ENCODE measurements at regions not wholly inside any gene's neighbourhood (a gene's known extent, or its start where the extent isn't known, plus 50 kb on each side); places are given as distances from the start of the nearest gene placed in this dataset.

GRCh38 chr4:189299706-189300105, 641.0 kb upstream of the FRG1 start:
- no peak for FAIRE-seq
- no peak for DNase-seq (ENCODE audit: insufficient read length)
- TF ChIP-seq POLR2AphosphoS5 (IDR thresholded peaks at IDR 0.05; ENCODE audit: low read depth, low read length) = no peak
- no peak for TF ChIP-seq POLR2A (IDR thresholded peaks at IDR 0.05; ENCODE audit: low read depth, low read length)
- no peak for TF ChIP-seq TAF1 (IDR thresholded peaks at IDR 0.05; ENCODE audit: borderline replicate concordance, low read depth, low read length)

GRCh38 chr4:189301692-189302091, 639.0 kb upstream of the FRG1 start:
- no peak for FAIRE-seq
- TF ChIP-seq POLR2A (IDR thresholded peaks at IDR 0.05; ENCODE audit: low read depth, low read length) (no peak), TAF1 (IDR thresholded peaks at IDR 0.05; ENCODE audit: borderline replicate concordance, low read depth, low read length) (no peak), POLR2AphosphoS5 (IDR thresholded peaks at IDR 0.05; ENCODE audit: low read depth, low read length) (no peak)

GRCh38 chr4:189302719-189303118, 638.0 kb upstream of the FRG1 start:
- TF ChIP-seq TAF1 (IDR thresholded peaks at IDR 0.05; ENCODE audit: borderline replicate concordance, low read depth, low read length) = no peak
- no peak for TF ChIP-seq POLR2AphosphoS5 (IDR thresholded peaks at IDR 0.05; ENCODE audit: low read depth, low read length)
- no peak for TF ChIP-seq POLR2A (IDR thresholded peaks at IDR 0.05; ENCODE audit: low read depth, low read length)
- no peak for DNase-seq (ENCODE audit: insufficient read length)
- no peak for FAIRE-seq

More at GRCh38 chr4:189301692-189302091, 639.0 kb upstream of the FRG1 start:
- no peak for DNase-seq (ENCODE audit: insufficient read length)

GRCh38 chr4:189304167-189304566, 636.5 kb upstream of the FRG1 start:
- DNase-seq (ENCODE audit: insufficient read length) = no peak
- TF ChIP-seq POLR2AphosphoS5 (IDR thresholded peaks at IDR 0.05; ENCODE audit: low read depth, low read length) (no peak), TAF1 (IDR thresholded peaks at IDR 0.05; ENCODE audit: borderline replicate concordance, low read depth, low read length) (no peak), POLR2A (IDR thresholded peaks at IDR 0.05; ENCODE audit: low read depth, low read length) (no peak)
- FAIRE-seq = no peak

GRCh38 chr4:189304809-189305208, 635.9 kb upstream of the FRG1 start:
- DNase-seq (ENCODE audit: insufficient read length) (no peak), FAIRE-seq (no peak)
- TF ChIP-seq POLR2AphosphoS5 (IDR thresholded peaks at IDR 0.05; ENCODE audit: low read depth, low read length) (no peak), POLR2A (IDR thresholded peaks at IDR 0.05; ENCODE audit: low read depth, low read length) (no peak), TAF1 (IDR thresholded peaks at IDR 0.05; ENCODE audit: borderline replicate concordance, low read depth, low read length) (no peak)

- DNase-seq (ENCODE audit: insufficient read length) = no peak
- TF ChIP-seq TAF1 (IDR thresholded peaks at IDR 0.05; ENCODE audit: borderline replicate concordance, low read depth, low read length) (no peak), POLR2A (IDR thresholded peaks at IDR 0.05; ENCODE audit: low read depth, low read length) (no peak), POLR2AphosphoS5 (IDR thresholded peaks at IDR 0.05; ENCODE audit: low read depth, low read length) (no peak)
- no peak for FAIRE-seq
These were observed 635.2 kb upstream of the FRG1 start for GRCh38 chr4:189305500-189305899.

- TF ChIP-seq TAF1 (IDR thresholded peaks at IDR 0.05; ENCODE audit: borderline replicate concordance, low read depth, low read length) (no peak), POLR2A (IDR thresholded peaks at IDR 0.05; ENCODE audit: low read depth, low read length) (no peak), POLR2AphosphoS5 (IDR thresholded peaks at IDR 0.05; ENCODE audit: low read depth, low read length) (no peak)
- DNase-seq (ENCODE audit: insufficient read length) (no peak), FAIRE-seq (no peak)
These were observed 629.4 kb upstream of the FRG1 start for GRCh38 chr4:189311251-189311650.

GRCh38 chr4:189313064-189313463, 627.6 kb upstream of the FRG1 start:
- FAIRE-seq = no peak
- TF ChIP-seq TAF1 (IDR thresholded peaks at IDR 0.05; ENCODE audit: borderline replicate concordance, low read depth, low read length) = no peak
- no peak for TF ChIP-seq POLR2A (IDR thresholded peaks at IDR 0.05; ENCODE audit: low read depth, low read length)
- TF ChIP-seq POLR2AphosphoS5 (IDR thresholded peaks at IDR 0.05; ENCODE audit: low read depth, low read length) = no peak
- no peak for DNase-seq (ENCODE audit: insufficient read length)

GRCh38 chr4:189313861-189314513, 626.7 kb upstream of the FRG1 start:
- no peak for TF ChIP-seq POLR2AphosphoS5 (IDR thresholded peaks at IDR 0.05; ENCODE audit: low read depth, low read length)
- no peak for TF ChIP-seq TAF1 (IDR thresholded peaks at IDR 0.05; ENCODE audit: borderline replicate concordance, low read depth, low read length)
- TF ChIP-seq POLR2A (IDR thresholded peaks at IDR 0.05; ENCODE audit: low read depth, low read length) = no peak
- DNase-seq (ENCODE audit: insufficient read length) = no peak
- no peak for FAIRE-seq

- FAIRE-seq (no peak), DNase-seq (ENCODE audit: insufficient read length) (no peak)
- no peak for TF ChIP-seq POLR2AphosphoS5 (IDR thresholded peaks at IDR 0.05; ENCODE audit: low read depth, low read length)
- no peak for TF ChIP-seq POLR2A (IDR thresholded peaks at IDR 0.05; ENCODE audit: low read depth, low read length)
- no peak for TF ChIP-seq TAF1 (IDR thresholded peaks at IDR 0.05; ENCODE audit: borderline replicate concordance, low read depth, low read length)
These were observed 618.2 kb upstream of the FRG1 start for GRCh38 chr4:189322426-189322825.

GRCh38 chr4:189341881-189342280, 598.8 kb upstream of the FRG1 start:
- FAIRE-seq = no peak
- DNase-seq (ENCODE audit: insufficient read length) = no peak

GRCh38 chr4:189355590-189355989, 585.1 kb upstream of the FRG1 start:
- TF ChIP-seq POLR2A (IDR thresholded peaks at IDR 0.05; ENCODE audit: low read depth, low read length) (no peak), TAF1 (IDR thresholded peaks at IDR 0.05; ENCODE audit: borderline replicate concordance, low read depth, low read length) (no peak), POLR2AphosphoS5 (IDR thresholded peaks at IDR 0.05; ENCODE audit: low read depth, low read length) (no peak)
- DNase-seq (ENCODE audit: insufficient read length) = no peak
- no peak for FAIRE-seq

More at GRCh38 chr4:189341881-189342280, 598.8 kb upstream of the FRG1 start:
- TF ChIP-seq POLR2AphosphoS5 (IDR thresholded peaks at IDR 0.05; ENCODE audit: low read depth, low read length) (no peak), TAF1 (IDR thresholded peaks at IDR 0.05; ENCODE audit: borderline replicate concordance, low read depth, low read length) (no peak)

All from GM12892 (cell line).